Liver (tissue), 3 donors: ENCODE measurements at regions not wholly inside any gene's neighbourhood (a gene's known extent, or its start where the extent isn't known, plus 50 kb on each side); places are given as distances from the start of the nearest gene placed in this dataset.

ENCODE experiments used
- EGR1 ChIP-seq, 2 donors: IDR thresholded peaks; 2 replicates each; pipeline ENCODE4 v1.6.1; 2016 to 2018; ENCODE audit warnings: antibody characterized with exemption in 2 of 2, low read depth in 2 of 2
- GABPA ChIP-seq, 2 donors: IDR thresholded peaks in 1 of 2; conservative IDR thresholded peaks in 1 of 2; 2 replicates each; pipeline ENCODE4 v1.6.1; 2016; ENCODE audit warnings: antibody characterized with exemption in 2 of 2, mild to moderate bottlenecking in 1 of 2, moderate library complexity in 1 of 2
- HNF4A ChIP-seq, 2 donors: conservative IDR thresholded peaks; 2 replicates each; pipeline ENCODE4 v1.6.1; 2016; ENCODE audit warnings: antibody characterized with exemption in 2 of 2, mild to moderate bottlenecking in 2 of 2
- HNF4G ChIP-seq: IDR thresholded peaks from 2 replicates; pipeline ENCODE4 v1.6.1; 2016; ENCODE audit warnings: antibody characterized with exemption
- JUND ChIP-seq, 2 donors: IDR thresholded peaks; 2 replicates each; pipeline ENCODE4 v1.6.1; 2016; ENCODE audit warnings: antibody characterized with exemption in 2 of 2
- MAX ChIP-seq: IDR thresholded peaks from 2 replicates; pipeline ENCODE4 v1.6.1; 2016; ENCODE audit warnings: antibody characterized with exemption
- RAD21 ChIP-seq, 2 donors: IDR thresholded peaks; 2 replicates each; pipeline ENCODE4 v1.6.1; 2016; ENCODE audit warnings: antibody characterized with exemption in 2 of 2, mild to moderate bottlenecking in 2 of 2
- REST ChIP-seq: IDR thresholded peaks from 2 replicates; pipeline ENCODE4 v1.6.1; 2016; ENCODE audit warnings: antibody characterized with exemption, mild to moderate bottlenecking
- SP1 ChIP-seq: IDR thresholded peaks from 2 replicates; pipeline ENCODE4 v1.6.1; 2018; ENCODE audit warnings: antibody characterized with exemption, mild to moderate bottlenecking
- TAF1 ChIP-seq: conservative IDR thresholded peaks from 2 replicates; pipeline ENCODE4 v1.6.1; 2016; ENCODE audit warnings: antibody characterized with exemption, mild to moderate bottlenecking
- YY1 ChIP-seq: IDR thresholded peaks from 2 replicates; pipeline ENCODE4 v1.6.1; 2016; ENCODE audit warnings: antibody characterized with exemption, mild to moderate bottlenecking
- TF ChIP-seq, protein P1 (sequence below): fragments of 150-350 bp; IDR thresholded peaks from 2 replicates; pipeline ENCODE4 v1.5.1; 2017; ENCODE audit warnings: improper control_type of control experiment, low read depth, low read length; ENCODE audit not compliant: missing input control
- TF ChIP-seq, protein P2 (sequence below): IDR thresholded peaks from 2 replicates; pipeline ENCODE4 v1.6.1; 2016; ENCODE audit warnings: antibody characterized with exemption
- TF ChIP-seq, protein P3 (sequence below): IDR thresholded peaks from 2 replicates; pipeline ENCODE4 v1.6.1; 2016; ENCODE audit warnings: antibody characterized with exemption
- donor health status: healthy.
- donor health status: healthy.

DNA sequence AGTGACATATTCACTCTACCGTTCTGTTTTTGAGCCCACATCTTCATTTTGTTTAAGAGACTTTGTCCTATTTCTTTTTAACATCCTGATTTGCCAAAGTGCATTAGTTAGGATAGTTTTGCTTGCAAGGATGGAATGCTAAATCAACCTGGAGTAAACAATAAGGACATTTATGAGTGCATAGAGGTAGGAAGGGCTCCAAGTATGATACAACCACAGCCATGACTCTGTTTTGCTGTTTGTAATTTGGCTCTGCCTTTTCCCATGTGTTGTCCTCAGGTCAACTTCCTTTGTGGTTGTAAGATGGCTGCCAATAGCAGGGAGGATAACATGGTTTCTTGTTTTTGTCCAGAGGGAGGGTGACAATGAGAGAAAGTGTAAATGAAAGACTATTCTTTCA lies 66.4 kb upstream of the GOLIM4 start:
- TF ChIP-seq, protein P1, sequence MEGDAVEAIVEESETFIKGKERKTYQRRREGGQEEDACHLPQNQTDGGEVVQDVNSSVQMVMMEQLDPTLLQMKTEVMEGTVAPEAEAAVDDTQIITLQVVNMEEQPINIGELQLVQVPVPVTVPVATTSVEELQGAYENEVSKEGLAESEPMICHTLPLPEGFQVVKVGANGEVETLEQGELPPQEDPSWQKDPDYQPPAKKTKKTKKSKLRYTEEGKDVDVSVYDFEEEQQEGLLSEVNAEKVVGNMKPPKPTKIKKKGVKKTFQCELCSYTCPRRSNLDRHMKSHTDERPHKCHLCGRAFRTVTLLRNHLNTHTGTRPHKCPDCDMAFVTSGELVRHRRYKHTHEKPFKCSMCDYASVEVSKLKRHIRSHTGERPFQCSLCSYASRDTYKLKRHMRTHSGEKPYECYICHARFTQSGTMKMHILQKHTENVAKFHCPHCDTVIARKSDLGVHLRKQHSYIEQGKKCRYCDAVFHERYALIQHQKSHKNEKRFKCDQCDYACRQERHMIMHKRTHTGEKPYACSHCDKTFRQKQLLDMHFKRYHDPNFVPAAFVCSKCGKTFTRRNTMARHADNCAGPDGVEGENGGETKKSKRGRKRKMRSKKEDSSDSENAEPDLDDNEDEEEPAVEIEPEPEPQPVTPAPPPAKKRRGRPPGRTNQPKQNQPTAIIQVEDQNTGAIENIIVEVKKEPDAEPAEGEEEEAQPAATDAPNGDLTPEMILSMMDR, result no peak
- TF ChIP-seq GABPA (IDR thresholded peaks at IDR 0.05 in 1 of 2, conservative IDR thresholded peaks at IDR 0.05 in 1 of 2) (no peak), REST (no peak), TAF1 (no peak), RAD21 (IDR thresholded peaks at IDR 0.05) (no peak), HNF4A (conservative IDR thresholded peaks at IDR 0.05) (no peak), JUND (IDR thresholded peaks at IDR 0.05) (no peak), SP1 (no peak), MAX (no peak), YY1 (no peak), HNF4G (no peak), EGR1 (IDR thresholded peaks at IDR 0.05; ENCODE audit: low read depth in 2 of 2) (no peak)
- TF ChIP-seq, protein P2, sequence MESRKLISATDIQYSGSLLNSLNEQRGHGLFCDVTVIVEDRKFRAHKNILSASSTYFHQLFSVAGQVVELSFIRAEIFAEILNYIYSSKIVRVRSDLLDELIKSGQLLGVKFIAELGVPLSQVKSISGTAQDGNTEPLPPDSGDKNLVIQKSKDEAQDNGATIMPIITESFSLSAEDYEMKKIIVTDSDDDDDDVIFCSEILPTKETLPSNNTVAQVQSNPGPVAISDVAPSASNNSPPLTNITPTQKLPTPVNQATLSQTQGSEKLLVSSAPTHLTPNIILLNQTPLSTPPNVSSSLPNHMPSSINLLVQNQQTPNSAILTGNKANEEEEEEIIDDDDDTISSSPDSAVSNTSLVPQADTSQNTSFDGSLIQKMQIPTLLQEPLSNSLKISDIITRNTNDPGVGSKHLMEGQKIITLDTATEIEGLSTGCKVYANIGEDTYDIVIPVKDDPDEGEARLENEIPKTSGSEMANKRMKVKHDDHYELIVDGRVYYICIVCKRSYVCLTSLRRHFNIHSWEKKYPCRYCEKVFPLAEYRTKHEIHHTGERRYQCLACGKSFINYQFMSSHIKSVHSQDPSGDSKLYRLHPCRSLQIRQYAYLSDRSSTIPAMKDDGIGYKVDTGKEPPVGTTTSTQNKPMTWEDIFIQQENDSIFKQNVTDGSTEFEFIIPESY, result no peak
- TF ChIP-seq, protein P3, sequence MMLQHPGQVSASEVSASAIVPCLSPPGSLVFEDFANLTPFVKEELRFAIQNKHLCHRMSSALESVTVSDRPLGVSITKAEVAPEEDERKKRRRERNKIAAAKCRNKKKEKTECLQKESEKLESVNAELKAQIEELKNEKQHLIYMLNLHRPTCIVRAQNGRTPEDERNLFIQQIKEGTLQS, result no peak
